GM12864 (cell line): ENCODE measurements at regions not wholly inside any gene's neighbourhood (a gene's known extent, or its start where the extent isn't known, plus 50 kb on each side); places are given as distances from the start of the nearest gene placed in this dataset.

Experiments
- DNase-seq: peaks from one replicate; pipeline ENCODE4 v3.0.0-alpha.2; 2011; ENCODE audit warnings: low read depth
- H3K4me3 ChIP-seq: 2 replicates; pipeline ENCODE4 v1.5.1; 2011; ENCODE audit warnings: mild to moderate bottlenecking, low read depth, low read length, control low read depth
- CTCF ChIP-seq: IDR thresholded peaks from 2 replicates; pipeline ENCODE4 v1.5.1; 2011; ENCODE audit warnings: low read depth, mild to moderate bottlenecking, moderate library complexity, low read length, control low read depth, inconsistent platforms; ENCODE audit errors: missing control alignments

DNA sequence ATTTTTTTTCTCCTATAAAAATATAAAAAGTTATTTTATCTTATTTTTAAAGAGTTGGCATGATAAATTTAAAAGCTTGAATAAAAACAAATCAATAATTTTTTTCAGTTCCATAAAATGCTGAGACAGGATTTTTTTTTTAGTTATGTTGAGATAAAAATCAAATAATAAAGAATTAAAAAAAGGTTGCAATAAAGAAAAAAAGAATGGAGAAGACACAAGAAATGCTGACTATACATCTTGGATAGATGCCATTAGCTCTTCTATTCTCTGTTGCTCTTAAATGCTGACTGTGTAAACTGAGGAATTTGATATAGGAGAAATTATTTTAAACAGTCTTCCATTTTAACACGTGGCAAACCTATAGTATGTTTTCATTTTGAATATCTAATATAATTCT, 2298.5 kb downstream of the MRPL39 start:
- DNase-seq = no peak
- no peak for TF ChIP-seq CTCF
- H3K4me3 ChIP-seq = no peak overlapping the region

DNA sequence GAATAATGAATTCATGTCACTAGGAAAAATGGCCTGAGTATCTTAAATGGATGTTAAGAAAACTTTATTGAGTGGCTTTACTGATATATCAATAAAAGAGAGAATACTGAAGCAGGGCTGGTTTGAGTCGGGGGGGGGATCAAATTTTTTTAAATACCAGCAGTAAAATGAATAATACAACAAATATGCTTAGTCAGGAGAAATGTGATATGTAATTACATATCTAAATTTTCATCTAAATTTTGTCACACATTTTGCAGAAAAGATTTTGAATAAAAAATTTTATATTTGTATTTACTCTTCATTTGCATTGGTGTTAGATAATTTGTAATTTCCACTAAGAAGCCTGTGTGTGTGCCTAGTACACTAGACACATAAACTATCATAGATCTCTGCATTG, 2300.2 kb downstream of the MRPL39 start:
- DNase-seq = no peak
- TF ChIP-seq CTCF = no peak
- H3K4me3 ChIP-seq = no peak overlapping the region

DNA sequence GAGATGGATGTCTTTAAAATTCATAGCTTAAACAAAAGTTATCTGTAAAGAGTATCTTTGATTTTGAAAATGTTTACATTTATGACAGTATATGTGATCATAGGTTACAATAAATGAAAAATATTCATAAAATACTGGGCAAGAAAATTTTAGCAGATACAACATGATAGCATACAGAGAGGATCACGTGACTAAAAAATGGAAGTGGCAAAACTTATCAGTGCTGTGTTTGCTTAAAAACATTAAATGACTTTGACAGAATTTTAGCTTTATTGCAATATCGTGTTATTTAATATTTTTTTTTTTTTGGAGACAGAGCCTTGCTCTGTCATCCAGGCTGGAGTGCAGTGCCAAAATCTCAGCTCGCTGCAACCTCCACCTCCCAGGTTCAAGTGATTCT, 2294.1 kb downstream of the NCAM2 start:
- no peak overlapping the region for H3K4me3 ChIP-seq
- TF ChIP-seq CTCF = no peak
- no peak for DNase-seq

DNA sequence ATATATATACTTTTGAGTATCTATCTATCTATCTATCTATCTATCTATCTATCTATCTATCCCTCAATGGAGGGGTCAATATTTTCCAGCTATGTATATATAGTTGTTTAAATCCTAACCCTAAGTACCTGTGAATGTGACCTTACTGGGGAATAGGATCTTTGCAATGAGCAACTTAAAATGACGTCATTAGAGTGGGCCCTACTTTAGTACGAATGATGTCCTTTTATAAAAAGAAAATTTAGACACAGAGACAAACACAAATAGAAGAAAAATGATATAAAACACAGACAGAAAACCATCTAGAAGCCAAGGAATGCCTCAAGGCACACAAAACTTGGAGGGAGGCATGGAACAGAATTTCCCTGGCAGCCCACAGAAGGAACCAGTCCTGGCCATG, 2283.7 kb downstream of the NCAM2 start:
- no peak overlapping the region for H3K4me3 ChIP-seq
- DNase-seq = no peak
- no peak for TF ChIP-seq CTCF

GRCh38 chr21:23249760-23250159, 2251.6 kb downstream of the NCAM2 start:
- H3K4me3 ChIP-seq = no peak overlapping the region
- TF ChIP-seq CTCF = no peak
- no peak for DNase-seq

- DNase-seq = no peak
- no peak overlapping the region for H3K4me3 ChIP-seq
- no peak for TF ChIP-seq CTCF
Measured at GRCh38 chr21:23247334-23247733, 2249.1 kb downstream of the NCAM2 start.

DNA sequence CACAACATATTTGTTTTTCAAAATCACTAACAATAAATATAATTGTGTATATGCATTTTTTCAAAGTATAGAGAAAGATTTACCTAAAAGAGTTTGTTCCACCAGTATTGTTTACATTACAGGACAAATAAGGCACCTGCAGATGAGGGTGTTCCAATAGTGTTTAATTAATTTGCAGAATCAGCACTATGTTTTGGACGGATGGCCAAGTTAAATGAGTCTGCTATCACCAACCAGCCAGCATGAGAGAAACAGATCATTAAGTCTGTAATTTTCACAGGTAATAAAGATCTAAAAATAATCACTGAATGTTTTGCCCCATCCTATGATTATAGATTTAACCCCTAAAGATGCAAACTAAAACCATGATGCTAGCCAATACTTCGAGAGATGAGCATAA, 2247.0 kb downstream of the NCAM2 start:
- TF ChIP-seq CTCF = no peak
- H3K4me3 ChIP-seq = no peak overlapping the region
- no peak for DNase-seq
